Hepatocyte (in vitro differentiated cells): ENCODE measurements at regions not wholly inside any gene's neighbourhood (a gene's known extent, or its start where the extent isn't known, plus 50 kb on each side); places are given as distances from the start of the nearest gene placed in this dataset.

Experiments used
- CTCF ChIP-seq: fragments of 200-600 bp; sonication (generic); IDR thresholded peaks from 2 replicates; pipeline ENCODE4 v1.5.1; 2016; ENCODE audit warnings: antibody characterized with exemption, mild to moderate bottlenecking; ENCODE audit not compliant: poor library complexity
- EZH2 ChIP-seq: fragments of 200-600 bp; sonication (generic); IDR thresholded peaks from 2 replicates; pipeline ENCODE4 v1.6.1; 2016; ENCODE audit warnings: antibody characterized with exemption, mild to moderate bottlenecking, borderline replicate concordance
- EZH2phosphoT487 ChIP-seq: fragments of 200-600 bp; sonication (generic); IDR thresholded peaks from one replicate; pipeline ENCODE4 v1.6.1; 2018; ENCODE audit warnings: antibody characterized with exemption, mild to moderate bottlenecking, low read depth, moderate library complexity; ENCODE audit not compliant: unreplicated experiment, severe bottlenecking

DNA sequence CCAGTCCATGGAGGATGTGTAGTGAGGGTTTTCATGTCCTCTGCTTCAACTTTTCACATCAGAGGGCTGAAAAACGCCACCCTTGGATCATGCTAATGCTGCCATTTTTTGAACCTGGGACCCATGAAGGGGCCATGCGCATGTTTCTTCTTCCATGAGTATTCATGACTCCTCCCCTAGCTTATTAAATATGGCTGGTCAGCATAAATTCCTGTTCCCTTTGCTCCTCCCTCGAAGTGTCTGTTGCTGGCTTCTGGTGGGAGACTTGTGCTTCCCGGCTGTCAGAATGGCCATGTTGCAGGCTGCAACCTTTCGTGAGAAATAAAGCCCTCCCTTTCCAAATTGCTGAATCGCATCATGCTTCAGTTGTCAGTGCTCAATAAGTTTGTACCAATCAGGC is 711.2 kb upstream of the KIRREL3 start:
- TF ChIP-seq CTCF (no peak), EZH2 (no peak), EZH2phosphoT487 (no peak)
